Neutrophil (primary cell): ENCODE measurements at regions not wholly inside any gene's neighbourhood (a gene's known extent, or its start where the extent isn't known, plus 50 kb on each side); places are given as distances from the start of the nearest gene placed in this dataset.

Experiments
- H3K27ac ChIP-seq: fragments of 200-600 bp; sonication (generic); 2 replicates; pipeline ENCODE4 v1.5.1; 2016; ENCODE audit warnings: mild to moderate bottlenecking, moderate library complexity
- H3K27me3 ChIP-seq: fragments of 200-600 bp; sonication (generic); 2 replicates; pipeline ENCODE4 v1.6.0; 2016; ENCODE audit warnings: mild to moderate bottlenecking
- H3K36me3 ChIP-seq: fragments of 200-600 bp; sonication (generic); 2 replicates; pipeline ENCODE4 v1.5.1; 2017
- H3K4me1 ChIP-seq, 2 experiments: fragments of 200-600 bp in 1 of 2; sonication (generic) in 1 of 2; 1 replicate in 1 of 2; 2 replicates in 1 of 2; pipeline versions ENCODE4 v1.5.1 to v1.6.1; 2013 to 2016; ENCODE audit warnings: low read depth in 1 of 2, low read length in 1 of 2, mild to moderate bottlenecking in 1 of 2, moderate library complexity in 1 of 2; ENCODE audit not compliant: control insufficient read depth in 1 of 2, insufficient read depth in 1 of 2
- H3K4me3 ChIP-seq, 2 experiments: fragments of 200-600 bp in 1 of 2; sonication (generic) in 1 of 2; 1 replicate in 1 of 2; 2 replicates in 1 of 2; pipeline ENCODE4 v1.5.1; 2013 to 2016; ENCODE audit warnings: low read depth in 1 of 2, low read length in 1 of 2, mild to moderate bottlenecking in 1 of 2, moderate library complexity in 1 of 2
- H3K9me3 ChIP-seq: fragments of 200-600 bp; sonication (generic); 2 replicates; pipeline ENCODE4 v1.5.1; 2016
- TF ChIP-seq, protein P1 (sequence below): fragments of 200-600 bp; sonication (generic); IDR thresholded peaks from 2 replicates; pipeline ENCODE4 v1.5.1; 2016; ENCODE audit warnings: antibody characterized with exemption

DNA sequence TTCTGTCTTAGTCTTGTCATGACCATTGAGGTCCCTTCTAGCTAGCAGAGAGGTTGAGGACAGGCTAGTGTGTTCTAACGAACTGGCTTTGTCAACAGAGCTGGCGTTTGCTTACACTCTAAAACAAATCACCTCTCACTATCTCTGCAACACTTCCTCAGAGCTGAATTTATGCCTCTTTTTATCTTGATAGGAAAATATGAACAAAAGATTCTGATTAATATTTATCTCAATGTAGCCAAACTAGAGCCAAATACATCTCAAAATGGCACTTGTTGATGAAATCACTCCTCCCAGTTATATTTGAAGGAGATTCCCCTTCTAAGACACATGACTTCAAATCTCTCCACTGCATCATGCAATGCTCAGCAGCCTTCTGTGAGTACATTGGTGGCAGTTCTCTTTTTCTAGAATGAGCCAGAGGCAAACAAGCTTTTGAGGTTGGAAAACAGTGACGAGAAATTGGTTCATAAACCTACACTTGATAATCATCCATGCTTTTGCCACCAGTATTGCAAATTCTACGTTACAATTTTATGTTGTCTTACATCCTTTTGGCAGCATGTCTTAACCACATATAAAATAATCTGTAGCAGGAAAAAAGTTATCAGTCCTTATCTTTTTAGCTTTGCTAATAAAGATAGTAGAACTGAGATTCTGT is 615.7 kb upstream of the CITED2 start:
- no peak overlapping the region for H3K27ac ChIP-seq
- no peaks in the 10 kb centered on the region for H3K36me3 ChIP-seq
- TF ChIP-seq, protein P1, sequence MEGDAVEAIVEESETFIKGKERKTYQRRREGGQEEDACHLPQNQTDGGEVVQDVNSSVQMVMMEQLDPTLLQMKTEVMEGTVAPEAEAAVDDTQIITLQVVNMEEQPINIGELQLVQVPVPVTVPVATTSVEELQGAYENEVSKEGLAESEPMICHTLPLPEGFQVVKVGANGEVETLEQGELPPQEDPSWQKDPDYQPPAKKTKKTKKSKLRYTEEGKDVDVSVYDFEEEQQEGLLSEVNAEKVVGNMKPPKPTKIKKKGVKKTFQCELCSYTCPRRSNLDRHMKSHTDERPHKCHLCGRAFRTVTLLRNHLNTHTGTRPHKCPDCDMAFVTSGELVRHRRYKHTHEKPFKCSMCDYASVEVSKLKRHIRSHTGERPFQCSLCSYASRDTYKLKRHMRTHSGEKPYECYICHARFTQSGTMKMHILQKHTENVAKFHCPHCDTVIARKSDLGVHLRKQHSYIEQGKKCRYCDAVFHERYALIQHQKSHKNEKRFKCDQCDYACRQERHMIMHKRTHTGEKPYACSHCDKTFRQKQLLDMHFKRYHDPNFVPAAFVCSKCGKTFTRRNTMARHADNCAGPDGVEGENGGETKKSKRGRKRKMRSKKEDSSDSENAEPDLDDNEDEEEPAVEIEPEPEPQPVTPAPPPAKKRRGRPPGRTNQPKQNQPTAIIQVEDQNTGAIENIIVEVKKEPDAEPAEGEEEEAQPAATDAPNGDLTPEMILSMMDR, result no peak
- no peaks in the 10 kb centered on the region for H3K4me1 ChIP-seq
- no peak overlapping the region for H3K4me3 ChIP-seq
- H3K9me3 ChIP-seq, result no peaks in the 10 kb centered on the region
- no peaks in the 10 kb centered on the region for H3K27me3 ChIP-seq

- H3K4me1 ChIP-seq, result no peaks in the 10 kb centered on the region
- H3K36me3 ChIP-seq, result no peaks in the 10 kb centered on the region
- no peaks in the 10 kb centered on the region for H3K27me3 ChIP-seq
- H3K27ac ChIP-seq, result no peak overlapping the region
- no peaks in the 10 kb centered on the region for H3K9me3 ChIP-seq
- no peak overlapping the region for H3K4me3 ChIP-seq
- TF ChIP-seq, protein P1, result no peak
These were observed 614.2 kb upstream of the CITED2 start for GRCh38 chr6:139988685-139989084.

DNA sequence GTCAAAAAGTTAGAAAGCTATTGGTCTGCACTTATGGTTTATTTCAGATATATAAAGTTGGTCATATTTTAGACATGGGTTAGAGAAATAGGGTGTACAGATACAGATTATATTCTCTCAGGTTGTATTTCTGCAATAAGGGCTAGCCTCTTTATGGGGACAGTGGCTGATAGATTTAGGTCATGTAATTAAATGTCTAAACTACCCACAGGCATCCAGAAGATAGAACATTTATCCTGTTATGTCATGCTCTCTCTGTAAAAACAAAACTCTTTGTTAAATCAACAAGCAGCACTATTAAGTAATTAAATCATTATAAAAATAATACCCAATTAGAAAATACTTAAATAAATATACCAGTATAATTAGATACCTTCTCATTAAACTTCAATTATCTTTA is 612.6 kb upstream of the CITED2 start:
- H3K9me3 ChIP-seq, result no peaks in the 10 kb centered on the region
- H3K36me3 ChIP-seq, result no peaks in the 10 kb centered on the region
- H3K4me1 ChIP-seq, result no peaks in the 10 kb centered on the region
- no peak overlapping the region for H3K27ac ChIP-seq
- H3K4me3 ChIP-seq, result no peak overlapping the region
- H3K27me3 ChIP-seq, result no peaks in the 10 kb centered on the region
- TF ChIP-seq, protein P1, result no peak

DNA sequence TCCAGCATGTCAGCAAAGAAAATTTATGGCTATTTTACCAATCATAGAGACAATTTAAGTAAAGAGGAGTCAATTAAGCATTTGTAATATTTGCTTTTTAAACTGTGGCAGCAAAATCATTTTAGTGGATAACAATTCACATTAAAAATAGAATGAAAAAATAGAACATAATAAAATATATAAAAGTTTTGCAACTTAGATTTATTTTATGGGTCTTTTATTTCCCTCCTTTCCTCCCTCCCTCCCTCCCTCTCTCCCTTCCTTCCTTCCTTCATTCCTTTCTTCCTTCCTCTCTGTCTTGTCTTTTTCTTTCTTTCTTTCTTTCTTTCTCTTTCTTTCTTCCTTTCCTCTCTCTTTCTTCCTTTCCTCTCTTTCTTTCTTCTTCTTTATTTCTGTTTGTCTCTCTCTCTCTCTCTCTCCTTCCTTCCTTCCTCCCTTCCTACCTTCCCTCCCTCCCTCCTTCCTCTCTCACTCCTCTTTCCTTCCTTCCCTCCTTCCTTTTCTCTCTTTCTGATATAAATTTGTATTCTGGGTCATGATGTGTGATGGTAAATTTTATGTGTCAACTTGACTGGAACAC is 610.9 kb upstream of the CITED2 start:
- H3K4me1 ChIP-seq, result no peaks in the 10 kb centered on the region
- TF ChIP-seq, protein P1, result no peak
- no peaks in the 10 kb centered on the region for H3K27me3 ChIP-seq

DNA sequence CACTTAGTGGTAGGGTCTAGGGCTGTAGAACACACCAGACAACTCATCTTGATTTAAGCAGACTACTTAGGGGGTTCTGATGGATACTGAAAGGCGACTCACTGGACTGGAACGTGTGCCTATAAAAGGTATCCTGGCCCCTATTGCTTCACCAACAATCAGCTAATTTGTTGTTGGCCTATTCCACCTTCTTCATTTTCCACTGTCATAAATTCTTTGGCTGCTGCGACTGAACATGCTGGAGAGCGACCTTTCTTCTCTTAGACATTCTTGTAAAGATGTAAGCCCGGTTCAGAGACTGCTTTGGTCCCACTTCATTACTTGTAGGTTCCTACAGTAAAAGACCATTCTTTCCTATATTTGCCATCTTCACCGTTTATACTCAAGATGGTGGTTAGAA is 609.9 kb upstream of the CITED2 start:
- TF ChIP-seq, protein P1, result no peak
- H3K4me3 ChIP-seq, result no peak overlapping the region
- no peaks in the 10 kb centered on the region for H3K27me3 ChIP-seq
- H3K9me3 ChIP-seq, result no peaks in the 10 kb centered on the region
- no peaks in the 10 kb centered on the region for H3K36me3 ChIP-seq
- H3K27ac ChIP-seq, result no peak overlapping the region
- no peaks in the 10 kb centered on the region for H3K4me1 ChIP-seq

More for the DNA sequence above, 610.9 kb upstream of the CITED2 start:
- no peak overlapping the region for H3K27ac ChIP-seq
- no peaks in the 10 kb centered on the region for H3K36me3 ChIP-seq
- H3K4me3 ChIP-seq, result no peak overlapping the region
- H3K9me3 ChIP-seq, result no peaks in the 10 kb centered on the region
